ENCODE measurements at regions not wholly inside any gene's neighbourhood (a gene's known extent, or its start where the extent isn't known, plus 50 kb on each side); places are given as distances from the start of the nearest gene placed in this dataset.

GRCh38 chr18:8962855-8963635 lies 139.5 kb upstream of the NDUFV2 start:
- Histone ChIP-seq H3K9me3 (ENCODE audit: insufficient read depth in 2 of 2, low read depth in 1 of 2, low read length in 1 of 2) (no peaks in the 10 kb centered on the region), H3K4me1 (replicated peaks in 1 of 4; ENCODE audit: control insufficient read depth in 3 of 4, insufficient read depth in 4 of 4, low read length in 3 of 4) (peaks cover 0 to 10% (median 4%) of the 10 kb centered on the region in 4 experiments; a peak in 4 of 7 replicates), H4K91ac (replicated peaks; ENCODE audit: insufficient read length, low read length) (peak overlapping the region; percentile 77), H3K9ac (replicated peaks in 1 of 4; ENCODE audit: extremely low read depth in 1 of 4, low read depth in 3 of 4, low read length in 3 of 4) (no peak overlapping the region), H3K27me3 (replicated peaks in 1 of 4; ENCODE audit: control insufficient read depth in 3 of 4, extremely low read depth in 1 of 4, insufficient read depth in 3 of 4, low read length in 3 of 4) (no peaks in the 10 kb centered on the region), H2BK12ac (ENCODE audit: low read depth, low read length) (peak overlapping the region; percentile 77; the same call in 1 of the 2 replicates), H2BK120ac (replicated peaks; ENCODE audit: low read depth, low read length) (peak overlapping the region; percentile 10), H2BK5ac (ENCODE audit: low read depth, low read length) (no peak overlapping the region), H3K27ac (ENCODE audit: low read depth, low read length) (no peak overlapping the region), H2BK15ac (ENCODE audit: low read length) (no peak overlapping the region; the same call in 1 of the 2 replicates), H4K20me1 (replicated peaks in 1 of 2; ENCODE audit: control insufficient read depth in 1 of 2, insufficient read depth in 2 of 2, low read length in 2 of 2) (no peaks in the 10 kb centered on the region), H3K18ac (ENCODE audit: extremely low read depth, low read length) (no peak overlapping the region), H3K56ac (replicated peaks; ENCODE audit: insufficient read length, low read depth, low read length) (peak overlapping the region; percentile 90), H3K4ac (replicated peaks; ENCODE audit: insufficient read length, low read depth, low read length) (peak overlapping the region; percentile 87), H4K5ac (ENCODE audit: insufficient read length, low read depth, low read length) (peak overlapping the region; percentile 15), H2AK5ac (ENCODE audit: low read depth, low read length) (peak overlapping the region; percentile 78; the same call in 1 of the 2 replicates), H2AFZ (ENCODE audit: low read length) (peak overlapping the region; percentile 55; the same call in 1 of the 2 replicates), H2BK20ac (ENCODE audit: low read length) (peak overlapping the region; percentile 0; the same call in 1 of the 2 replicates), H3K23ac (ENCODE audit: insufficient read length) (no peak overlapping the region), H3K4me2 (ENCODE audit: insufficient read depth in 1 of 2, low read depth in 2 of 2, low read length in 2 of 2) (no peak overlapping the region), H3K14ac (ENCODE audit: insufficient read length) (no peak overlapping the region), H3K4me3 (ENCODE audit: extremely low read depth in 1 of 4, insufficient read depth in 2 of 4, low read depth in 3 of 4, low read length in 4 of 4) (no peak overlapping the region), H4K8ac (ENCODE audit: extremely low read depth, insufficient read depth, low read length) (peak overlapping the region; percentile 74; the same call in 1 of the 2 replicates), H3K23me2 (ENCODE audit: low read depth, low read length) (peaks cover 7% of the 10 kb centered on the region; the same call in 1 of the 2 replicates), H3K79me2 (ENCODE audit: control insufficient read depth in 1 of 2, insufficient read depth in 2 of 2, low read length in 2 of 2) (no peaks in the 10 kb centered on the region), H3K79me1 (ENCODE audit: low read depth, low read length) (no peaks in the 10 kb centered on the region), H3K36me3 (ENCODE audit: control insufficient read depth in 2 of 4, insufficient read depth in 4 of 4, low read length in 3 of 4) (no peaks in the 10 kb centered on the region)
- whole genome bisulfite sequencing, 2 experiments (ENCODE audit: extremely low coverage in 1 of 2, insufficient coverage in 1 of 2, insufficient read length in 1 of 2, insufficient replicate concordance in 2 of 2, low coverage in 1 of 2, low lambda C conversion rate in 2 of 2, missing lambda C conversion rate in 1 of 2), result 90% methylated on average over 7 of the region's 8 CpGs; no CpG with 5 or more reads in 1 of the 2 experiments
- CTCF ChIA-PET (ENCODE audit: partially characterized antibody), result interaction anchor here (0.8 to 2.3 kb wide), 4 partner anchors 13 to 266 kb away, joined by 3 to 8 read pairs (median 4); no protein-coding TSS in a partner anchor
- DNase-seq (ENCODE audit: low read depth in 1 of 2, low spot score in 2 of 2) (no peak), FAIRE-seq (no peak)
- POLR2A ChIA-PET (ENCODE audit: partially characterized antibody), result no interaction called here
- TF ChIP-seq RFX5 (IDR thresholded peaks at IDR 0.05; ENCODE audit: borderline replicate concordance, low read depth, low read length) (no peak), CHD1 (IDR thresholded peaks at IDR 0.05; ENCODE audit: low read depth, low read length) (no peak), JUND (IDR thresholded peaks at IDR 0.05; ENCODE audit: low read length) (no peak), MAX (IDR thresholded peaks at IDR 0.05) (no peak), TAF1 (IDR thresholded peaks at IDR 0.05; ENCODE audit: low read depth, low read length) (no peak), SIX5 (IDR thresholded peaks at IDR 0.05; ENCODE audit: low read depth, low read length) (no peak), KDM4A (IDR thresholded peaks at IDR 0.05; ENCODE audit: low read depth, low read length, severe bottlenecking) (no peak), KDM1A (IDR thresholded peaks at IDR 0.05; ENCODE audit: borderline replicate concordance, low read length) (no peak), POLR2A (IDR thresholded peaks at IDR 0.05; ENCODE audit: control extremely low read depth in 1 of 2, low read depth in 2 of 2, low read length in 2 of 2) (no peak), BRCA1 (IDR thresholded peaks at IDR 0.05; ENCODE audit: low read depth, low read length) (no peak)

Data from H1 (cell line).